GM12864 (cell line): ENCODE measurements at regions not wholly inside any gene's neighbourhood (a gene's known extent, or its start where the extent isn't known, plus 50 kb on each side); places are given as distances from the start of the nearest gene placed in this dataset.

ENCODE experiments used
- DNase-seq: peaks from one replicate; pipeline ENCODE4 v3.0.0-alpha.2; 2011; ENCODE audit warnings: low read depth
- H3K4me3 ChIP-seq: 2 replicates; pipeline ENCODE4 v1.5.1; 2011; ENCODE audit warnings: mild to moderate bottlenecking, low read depth, low read length, control low read depth
- CTCF ChIP-seq: IDR thresholded peaks from 2 replicates; pipeline ENCODE4 v1.5.1; 2011; ENCODE audit warnings: low read depth, mild to moderate bottlenecking, moderate library complexity, low read length, control low read depth, inconsistent platforms; ENCODE audit errors: missing control alignments

DNA sequence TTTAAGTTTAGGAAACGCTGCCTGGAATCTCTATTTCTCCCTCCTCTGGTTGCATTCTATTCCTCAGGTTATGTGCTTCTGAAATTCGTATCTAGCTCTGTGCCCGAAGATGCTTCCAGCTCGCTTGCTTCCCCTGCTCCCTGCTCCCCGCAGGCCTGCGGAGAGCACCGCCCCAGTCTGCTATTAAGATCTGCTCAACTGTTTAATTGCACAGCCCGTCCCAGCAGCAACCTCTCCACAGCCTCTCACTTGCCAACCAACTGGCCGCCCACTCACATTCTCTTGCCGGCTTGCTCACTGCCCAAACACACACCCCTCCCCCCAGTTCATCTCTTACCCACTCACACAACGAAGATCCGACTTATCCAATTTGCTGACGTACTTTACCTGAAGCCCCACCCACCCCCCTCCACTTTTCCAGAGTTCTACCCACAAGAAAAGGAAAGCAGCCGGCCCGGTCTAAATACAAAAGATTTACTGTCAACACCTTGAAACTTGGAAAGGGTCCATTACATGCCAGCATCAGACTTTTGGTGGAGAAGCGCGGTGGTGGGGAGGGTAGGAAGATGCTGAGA, 167.3 kb upstream of the KLF14 start:
- H3K4me3 ChIP-seq = no peak overlapping the region
- TF ChIP-seq CTCF = no peak
- DNase-seq = no peak

GRCh38 chr7:130902755-130903357, 168.8 kb upstream of the KLF14 start:
- TF ChIP-seq CTCF = no peak
- H3K4me3 ChIP-seq = no peak overlapping the region
- DNase-seq = no peak

DNA sequence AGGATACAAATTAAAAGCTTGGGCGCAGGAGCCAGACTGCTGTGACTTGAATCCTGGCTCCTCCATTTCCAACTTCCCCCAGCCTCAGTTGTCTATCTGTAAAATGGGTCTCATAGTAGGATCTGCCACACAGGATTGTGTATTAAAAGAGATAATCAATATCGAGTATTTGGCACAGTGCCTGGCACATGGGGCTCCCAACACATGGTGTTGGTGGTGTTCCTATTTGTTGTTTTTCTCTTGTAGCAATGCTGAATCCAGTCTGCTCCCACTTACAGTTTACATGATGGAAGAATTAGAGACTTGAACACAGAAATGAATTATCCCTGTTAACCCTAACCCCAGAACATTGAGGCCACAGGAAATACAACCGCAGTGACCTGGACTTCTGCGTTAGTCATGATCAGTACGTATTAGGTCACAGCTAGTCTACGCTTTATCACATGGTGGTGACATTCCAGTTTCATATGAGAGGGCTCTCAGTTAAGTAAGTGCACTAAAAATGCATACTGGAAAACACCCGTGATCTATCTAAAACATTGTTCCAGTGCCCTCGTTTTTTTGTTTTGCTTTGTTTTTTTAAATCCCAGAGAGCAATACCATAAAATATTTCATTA, 169.5 kb upstream of the KLF14 start:
- DNase-seq = no peak
- no peak overlapping the region for H3K4me3 ChIP-seq
- no peak for TF ChIP-seq CTCF

- no peak for DNase-seq
- no peak for TF ChIP-seq CTCF
- H3K4me3 ChIP-seq = no peak overlapping the region
Measured at GRCh38 chr7:130904031-130904757, 170.2 kb upstream of the KLF14 start.

DNA sequence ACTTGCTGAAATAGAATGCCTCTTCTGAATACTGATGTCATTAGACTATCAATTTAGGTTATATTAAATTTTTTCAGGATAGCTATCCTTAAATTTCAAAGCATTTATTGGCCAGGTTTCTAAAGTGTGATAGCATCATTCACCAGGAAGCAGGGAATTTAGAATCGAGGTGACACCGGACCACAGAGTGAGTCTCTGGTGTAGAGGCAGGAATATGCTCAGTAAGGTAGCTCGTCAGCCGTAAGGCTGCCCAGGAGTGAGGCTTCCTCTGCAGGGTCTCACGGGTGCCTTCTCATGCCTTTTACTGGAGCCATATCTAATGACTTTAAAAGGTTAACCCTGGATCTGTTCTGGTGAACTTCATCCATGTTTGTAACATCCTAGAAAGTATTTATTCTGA, 170.8 kb upstream of the KLF14 start:
- no peak overlapping the region for H3K4me3 ChIP-seq
- no peak for TF ChIP-seq CTCF
- no peak for DNase-seq

DNA sequence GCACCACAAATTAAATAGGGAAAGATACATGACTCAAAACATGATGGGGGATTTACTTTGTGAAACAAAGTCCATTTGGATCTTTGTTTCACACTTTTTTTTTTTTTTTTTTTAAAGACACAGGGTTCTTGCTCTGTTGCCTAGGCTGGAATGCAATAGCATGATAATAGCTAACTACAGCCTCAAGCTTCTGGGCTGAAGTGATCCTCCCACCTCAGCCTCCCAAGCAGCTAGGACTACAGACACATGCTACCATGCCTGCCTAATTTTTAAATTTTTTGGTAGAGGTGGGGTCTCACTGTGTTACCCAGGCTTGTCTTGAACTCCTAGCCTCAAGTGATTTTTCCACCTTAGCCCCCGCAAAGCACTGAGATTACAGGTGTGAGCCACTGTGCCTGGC, 172.6 kb upstream of the KLF14 start:
- TF ChIP-seq CTCF = no peak
- H3K4me3 ChIP-seq = no peak overlapping the region
- DNase-seq = no peak
